HepG2 (cell line): ENCODE measurements at regions not wholly inside any gene's neighbourhood (a gene's known extent, or its start where the extent isn't known, plus 50 kb on each side); places are given as distances from the start of the nearest gene placed in this dataset.

ENCODE experiments used
- ATAC-seq: fragments of 200-7000 bp; cut with Tn5 transposase; 3 replicates; pipeline ENCODE4 v1.9.1; 2020; ENCODE audit warnings: mild to moderate bottlenecking, moderate library complexity
- BruUV-seq: library from RNA; stranded (reverse); fragments of 400-500 nt; replicated peaks from 2 replicates; lab custom pipeline; 2021; lab: Mats Ljungman, UMichigan
- CTCF ChIA-PET: fragments of 300-600 bp; formaldehyde crosslinking; extraction: SDS; loops from one replicate; lab custom pipeline; 2021; ENCODE audit warnings: low total read pairs, inconsistent platforms, low intra/inter-chr PET ratio; lab: Yijun Ruan, JAX
- POLR2A ChIA-PET: fragments of 350-600 bp; sonication (Branson Sonifier 250); formaldehyde crosslinking; loops from one replicate; lab custom pipeline; 2020; ENCODE audit warnings: antibody characterized with exemption, inconsistent platforms; lab: Yijun Ruan, JAX
- DNase-seq: peaks from one replicate; pipeline ENCODE4 v3.0.0-alpha.2; 2015; ENCODE audit warnings: low spot score
- FAIRE-seq: peaks from 3 replicates; lab custom pipeline; 2011; peaks lifted over from hg19 to GRCh38; lab: Jason Lieb, UNC
- H2AFZ ChIP-seq: one replicate; pipeline ENCODE4 v1.6.1; 2011; ENCODE audit warnings: low read length, inconsistent platforms
- H3K27ac ChIP-seq: fragments of 300-600 bp; 3 replicates; pipeline ENCODE4 v1.8.0; 2011; ENCODE audit warnings: mixed run types, mild to moderate bottlenecking, mixed read lengths, low read length, inconsistent platforms; ENCODE audit not compliant: insufficient read depth; ENCODE audit errors: extremely low read length
- H3K27me3 ChIP-seq, 2 experiments: fragments of 200-600 bp in 1 of 2; 2 replicates in 1 of 2; 3 replicates in 1 of 2; pipeline versions ENCODE4 v1.6.0 to v1.8.0; 2011; ENCODE audit warnings: low read length in 2 of 2, mild to moderate bottlenecking in 2 of 2, moderate library complexity in 2 of 2, inconsistent platforms in 1 of 2; ENCODE audit not compliant: insufficient read depth in 2 of 2, control insufficient read depth in 1 of 2
- H3K36me3 ChIP-seq, 2 experiments: fragments of 200-600 bp in 1 of 2; replicated peaks in 1 of 2; 2 replicates in 1 of 2; 3 replicates in 1 of 2; pipeline versions ENCODE4 v1.5.1 to v1.8.0; 2011; ENCODE audit warnings: low read length in 2 of 2, inconsistent platforms in 1 of 2; ENCODE audit not compliant: insufficient read depth in 2 of 2, control insufficient read depth in 1 of 2
- H3K4me1 ChIP-seq: 2 replicates; pipeline ENCODE4 v1.5.1; 2012; ENCODE audit warnings: low read length, inconsistent platforms; ENCODE audit not compliant: insufficient read depth
- H3K4me2 ChIP-seq: 2 replicates; pipeline ENCODE4 v1.6.0; 2011; ENCODE audit warnings: low read depth, low read length, inconsistent platforms
- H3K4me3 ChIP-seq, 3 experiments: fragments of 200-600 bp in 1 of 3; sonication (generic), shearing (Covaris generic) in 1 of 3; replicated peaks in 1 of 3; 2 replicates each; pipeline ENCODE4 v1.5.1; 2011 to 2016; ENCODE audit warnings: low read length in 3 of 3, inconsistent platforms in 2 of 3, low read depth in 2 of 3, mild to moderate bottlenecking in 2 of 3, control low read depth in 1 of 3, mixed read lengths in 1 of 3; ENCODE audit not compliant: insufficient read depth in 1 of 3
- H3K79me2 ChIP-seq: one replicate; pipeline ENCODE4 v1.6.1; 2011; ENCODE audit warnings: low read length, inconsistent platforms; ENCODE audit not compliant: insufficient read depth
- H3K9ac ChIP-seq: 2 replicates; pipeline ENCODE4 v1.6.0; 2011; ENCODE audit warnings: mild to moderate bottlenecking, low read depth, low read length, inconsistent platforms; ENCODE audit not compliant: insufficient read depth
- H3K9me3 ChIP-seq: 2 replicates; pipeline ENCODE4 v1.5.1; 2012; ENCODE audit warnings: mild to moderate bottlenecking, low read length
- H4K20me1 ChIP-seq: 2 replicates; pipeline ENCODE4 v1.6.0; 2011; ENCODE audit warnings: inconsistent platforms, mild to moderate bottlenecking, low read length, moderate library complexity; ENCODE audit not compliant: insufficient read depth
- CHCHD3 ChIP-seq: sonication (generic); formaldehyde crosslinking; IDR thresholded peaks from 2 replicates; pipeline ENCODE4 v1.8.0; 2022; ENCODE audit warnings: mild to moderate bottlenecking, missing genetic modification reagents, moderate library complexity
- DMAP1 ChIP-seq: IDR thresholded peaks from 2 replicates; pipeline ENCODE4 v1.6.1; 2016
- FOXJ3 ChIP-seq: sonication (generic); formaldehyde crosslinking; IDR thresholded peaks from 2 replicates; pipeline ENCODE4 v1.4.0; 2020; ENCODE audit warnings: missing genetic modification reagents, mild to moderate bottlenecking, borderline replicate concordance
- HES4 ChIP-seq: sonication (generic); formaldehyde crosslinking; IDR thresholded peaks from 2 replicates; pipeline ENCODE4 v1.9.0; 2021; ENCODE audit warnings: mild to moderate bottlenecking, missing genetic modification reagents, borderline replicate concordance
- NFAT5 ChIP-seq: sonication (generic); formaldehyde crosslinking; IDR thresholded peaks from 2 replicates; pipeline ENCODE4 v1.4.0; 2020; ENCODE audit warnings: missing genetic modification reagents
- PHB2 ChIP-seq: fragments of 450-650 bp; IDR thresholded peaks from 2 replicates; pipeline ENCODE4 v1.6.1; 2018; ENCODE audit not compliant: partially characterized antibody
- PTBP1 ChIP-seq: fragments of 200-400 bp; formaldehyde crosslinking; IDR thresholded peaks from 2 replicates; pipeline ENCODE4 v1.6.1; 2018; ENCODE audit warnings: low read length, low read depth; ENCODE audit not compliant: poor library complexity, severe bottlenecking
- STAT6 ChIP-seq: sonication (generic); formaldehyde crosslinking; IDR thresholded peaks from 2 replicates; pipeline ENCODE4 v1.4.0; 2020; ENCODE audit warnings: missing genetic modification reagents, mild to moderate bottlenecking, borderline replicate concordance
- THAP8 ChIP-seq: sonication (generic); formaldehyde crosslinking; IDR thresholded peaks from 2 replicates; pipeline ENCODE4 v1.5.1; 2020; ENCODE audit warnings: missing genetic modification reagents, mild to moderate bottlenecking, borderline replicate concordance
- ZBTB4 ChIP-seq: sonication (generic); formaldehyde crosslinking; IDR thresholded peaks from 2 replicates; pipeline ENCODE4 v1.4.0; 2020; ENCODE audit warnings: missing genetic modification reagents, mild to moderate bottlenecking, borderline replicate concordance
- ZKSCAN5 ChIP-seq: sonication (generic); formaldehyde crosslinking; IDR thresholded peaks from 2 replicates; pipeline ENCODE4 v1.5.1; 2020; ENCODE audit warnings: mild to moderate bottlenecking, missing genetic modification reagents
- ZNF333 ChIP-seq: sonication (generic); formaldehyde crosslinking; IDR thresholded peaks from 2 replicates; pipeline ENCODE4 v1.4.0; 2020; ENCODE audit warnings: mild to moderate bottlenecking, missing genetic modification reagents, borderline replicate concordance
- ZNF546 ChIP-seq: sonication (generic); formaldehyde crosslinking; conservative IDR thresholded peaks from 2 replicates; pipeline ENCODE4 v1.8.1; 2023; ENCODE audit warnings: mild to moderate bottlenecking, missing genetic modification reagents
- ZNF644 ChIP-seq: IDR thresholded peaks from 2 replicates; pipeline ENCODE4 v1.6.1; 2016; ENCODE audit warnings: low read depth
- WGBS: methylation state at CpG from one replicate; pipeline ENCODE4 v1.1.6; 2017; ENCODE audit warnings: low lambda C conversion rate; 5-methylcytosine and 5-hydroxymethylcytosine counted together
- in situ Hi-C: cut with HindIII; loops from 2 replicates; pipeline ENCODE4 v1.10.0; 2017; ENCODE audit warnings: low pct_unique_long_range_greater_than_20kb; ENCODE audit not compliant: extremely low pct_ligation_motif_present
- intact Hi-C: fragments of 100-400 bp; cut with micrococcal nuclease; formaldehyde crosslinking; loops from one replicate; pipeline ENCODE4 v1.10.0; 2022; ENCODE audit not compliant: unreplicated experiment

GRCh38 chr2:58313926-58314325, 72.8 kb upstream of the FANCL start:
- Histone ChIP-seq H4K20me1 (no peaks in the 10 kb centered on the region), H3K9me3 (no peaks in the 10 kb centered on the region), H3K4me3 (no peak overlapping the region), H3K27me3 (peaks cover 0 to 7% of the 10 kb centered on the region in 2 experiments; a peak in 1 of 5 replicates), H3K4me1 (no peaks in the 10 kb centered on the region), H3K79me2 (no peaks in the 10 kb centered on the region), H3K4me2 (no peak overlapping the region), H3K9ac (no peak overlapping the region), H2AFZ (no peak overlapping the region), H3K27ac (no peak overlapping the region), H3K36me3 (no peaks in the 10 kb centered on the region)
- intact Hi-C loops (no loop called here), in situ Hi-C loops (no loop called here)
- WGBS: 23% methylated on average over 2 of the region's 2 CpGs
- DNase-seq (no peak), ATAC-seq (peak; percentile 44; the same call in 1 of the 3 replicates), FAIRE-seq (no peak)
- TF ChIP-seq CHCHD3 (CRISPR knock-in tag) (no peak), ZNF644 (CRISPR knock-in tag) (no peak), FOXJ3 (no peak), DMAP1 (CRISPR knock-in tag) (no peak), STAT6 (no peak), ZKSCAN5 (CRISPR knock-in tag) (no peak), HES4 (CRISPR knock-in tag) (no peak), ZBTB4 (CRISPR knock-in tag) (no peak), THAP8 (no peak), PTBP1 (no peak), ZNF333 (CRISPR knock-in tag) (no peak), ZNF546 (CRISPR knock-in tag) (no peak), NFAT5 (CRISPR knock-in tag) (no peak), PHB2 (no peak)
- BruUV-seq: no TSS peak
- ChIA-PET POLR2A (no interaction called here), CTCF (no interaction called here)
